Daoy (cell line): ENCODE measurements at regions not wholly inside any gene's neighbourhood (a gene's known extent, or its start where the extent isn't known, plus 50 kb on each side); places are given as distances from the start of the nearest gene placed in this dataset.

Source experiments
- DNase-seq: peaks from one replicate; pipeline ENCODE4 v3.0.0-alpha.2; 2015; ENCODE audit warnings: low read depth

- DNase-seq: peak; percentile 78
These were observed 191.0 kb downstream of the C1D start for GRCh38 chr2:67871686-67872412.

GRCh38 chr2:67872481-67872880 is 190.3 kb downstream of the C1D start:
- DNase-seq: no peak

- no peak for DNase-seq
These were observed 188.9 kb downstream of the C1D start for GRCh38 chr2:67873916-67874315.

GRCh38 chr2:67876176-67876575 is 186.6 kb downstream of the C1D start:
- peak; percentile 22 for DNase-seq

- DNase-seq: no peak
These were observed 185.5 kb downstream of the C1D start for GRCh38 chr2:67877301-67877700.

GRCh38 chr2:67878743-67879142 is 184.1 kb downstream of the C1D start:
- DNase-seq: no peak

- DNase-seq: peak; percentile 71
These were observed 183.1 kb downstream of the C1D start for GRCh38 chr2:67879586-67880290.

GRCh38 chr2:67880291-67880761 is 182.5 kb downstream of the C1D start:
- peak; percentile 38 for DNase-seq

- no peak for DNase-seq
These were observed 181.0 kb downstream of the C1D start for GRCh38 chr2:67881816-67882215.

- no peak for DNase-seq
These were observed 179.3 kb downstream of the C1D start for GRCh38 chr2:67883316-67884087.

GRCh38 chr2:67888351-67889005 is 174.3 kb downstream of the C1D start:
- DNase-seq: no peak

GRCh38 chr2:67889056-67889455 is 173.7 kb downstream of the C1D start:
- DNase-seq: no peak

- DNase-seq: no peak
These were observed 171.2 kb downstream of the C1D start for GRCh38 chr2:67891642-67892041.

- DNase-seq: no peak
These were observed 170.4 kb downstream of the C1D start for GRCh38 chr2:67892339-67892846.

- DNase-seq: no peak
These were observed 167.4 kb downstream of the C1D start for GRCh38 chr2:67895227-67895941.

GRCh38 chr2:67896076-67896475 is 166.7 kb downstream of the C1D start:
- DNase-seq: no peak

GRCh38 chr2:67896476-67896875 is 166.3 kb downstream of the C1D start:
- DNase-seq: no peak

GRCh38 chr2:67898595-67898994 is 164.2 kb downstream of the C1D start:
- no peak for DNase-seq

GRCh38 chr2:67899187-67899586 is 163.6 kb downstream of the C1D start:
- DNase-seq: no peak

GRCh38 chr2:67900826-67901225 is 162.0 kb downstream of the C1D start:
- no peak for DNase-seq

GRCh38 chr2:67904566-67904965 is 158.2 kb downstream of the C1D start:
- DNase-seq: no peak
